DND-41 (cell line): ENCODE measurements at regions not wholly inside any gene's neighbourhood (a gene's known extent, or its start where the extent isn't known, plus 50 kb on each side); places are given as distances from the start of the nearest gene placed in this dataset.

Experiments
- CTCF ChIP-seq: IDR thresholded peaks from 2 replicates; pipeline ENCODE4 v1.5.1; 2012; ENCODE audit warnings: borderline replicate concordance, low read length, moderate library complexity, mild to moderate bottlenecking; ENCODE audit not compliant: poor library complexity, severe bottlenecking; ENCODE audit errors: extremely low read depth
- EZH2 ChIP-seq: IDR thresholded peaks from 3 replicates; pipeline ENCODE4 v1.6.1; 2012; ENCODE audit warnings: borderline replicate concordance, low read depth, mild to moderate bottlenecking, moderate library complexity, low read length, inconsistent platforms; ENCODE audit not compliant: severe bottlenecking

GRCh38 chr2:192828947-192829346 is 634.2 kb upstream of the TMEFF2 start:
- TF ChIP-seq CTCF = no peak
- TF ChIP-seq EZH2 = no peak
